GM18867 (cell line): ENCODE measurements at regions not wholly inside any gene's neighbourhood (a gene's known extent, or its start where the extent isn't known, plus 50 kb on each side); places are given as distances from the start of the nearest gene placed in this dataset.
A peak's percentile ranks its signal among the peaks of the same experiment; 100 is the strongest.

Experiments used
- ATAC-seq: cut with Tn5 transposase; IDR thresholded peaks from one replicate; pipeline ENCODE4 v1.9.1; 2021; ENCODE audit warnings: mild to moderate bottlenecking, moderate library complexity; ENCODE audit not compliant: unreplicated experiment

- ATAC-seq: no peak
These were observed 241.9 kb upstream of the SLC14A2 start for GRCh38 chr18:45373286-45373880.

DNA sequence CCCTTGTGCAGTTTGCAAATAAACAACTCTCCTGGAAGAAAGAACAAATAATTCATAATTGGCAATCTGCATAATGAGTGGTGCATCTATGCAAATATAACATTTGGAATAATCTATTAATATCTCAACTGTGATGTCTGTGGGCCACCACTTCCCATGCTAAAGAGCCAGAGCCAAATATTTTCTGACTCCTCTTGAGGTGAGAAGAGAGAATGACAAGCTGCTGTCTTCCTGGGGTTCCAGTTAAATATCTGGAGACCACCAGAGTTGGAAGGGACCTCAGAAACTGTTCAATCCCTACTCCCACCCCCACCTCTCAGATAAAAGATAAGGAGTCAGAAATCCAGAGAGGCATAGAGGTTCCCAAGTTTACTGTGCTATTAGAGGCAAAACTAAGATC, 241.0 kb upstream of the SLC14A2 start:
- ATAC-seq: no peak

- no peak for ATAC-seq
These were observed 240.2 kb upstream of the SLC14A2 start for GRCh38 chr18:45374878-45375630.

- ATAC-seq: no peak
These were observed 239.1 kb upstream of the SLC14A2 start for GRCh38 chr18:45376193-45376592.

- no peak for ATAC-seq
These were observed 237.0 kb upstream of the SLC14A2 start for GRCh38 chr18:45378308-45378707.

GRCh38 chr18:45378933-45379332, 236.3 kb upstream of the SLC14A2 start:
- no peak for ATAC-seq

DNA sequence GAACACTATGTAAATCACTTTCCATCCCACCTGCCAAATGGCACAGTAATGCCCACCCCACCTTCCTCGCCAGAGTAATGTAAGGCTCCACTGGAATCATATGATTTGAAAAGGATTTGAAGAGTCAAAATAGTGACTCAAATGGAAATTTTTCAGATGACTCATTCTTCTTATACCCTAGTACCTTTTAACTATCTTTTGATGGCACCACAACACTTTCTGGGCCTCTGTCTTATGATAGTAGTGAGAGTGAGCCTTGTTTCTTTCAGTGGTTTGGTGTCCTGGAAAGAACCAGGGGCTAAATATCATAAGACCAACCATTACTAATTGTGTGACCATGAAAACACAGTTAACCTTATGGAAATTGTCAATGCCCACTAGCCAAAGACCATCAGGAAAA, 235.4 kb upstream of the SLC14A2 start:
- peak; percentile 64 for ATAC-seq

DNA sequence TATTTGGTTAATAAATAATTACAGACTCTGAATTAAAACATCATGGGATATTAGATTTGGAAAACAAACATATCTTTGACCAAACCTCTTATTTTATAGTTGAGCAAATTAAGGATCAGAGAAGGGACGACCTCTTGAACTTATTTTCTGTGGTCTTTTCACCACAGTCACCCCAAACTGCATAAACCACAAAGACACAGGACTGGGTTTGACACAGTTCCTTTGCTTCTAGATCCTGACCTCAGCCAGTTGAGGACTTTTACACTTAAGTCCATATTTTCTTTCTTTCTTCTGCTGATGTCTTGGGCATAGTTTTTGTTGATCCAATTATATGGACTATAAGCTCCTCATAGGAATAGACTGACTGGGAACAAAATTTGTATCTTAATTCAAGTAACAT, 234.0 kb upstream of the SLC14A2 start:
- ATAC-seq: no peak

GRCh38 chr18:45383228-45383627, 232.0 kb upstream of the SLC14A2 start:
- ATAC-seq: no peak

DNA sequence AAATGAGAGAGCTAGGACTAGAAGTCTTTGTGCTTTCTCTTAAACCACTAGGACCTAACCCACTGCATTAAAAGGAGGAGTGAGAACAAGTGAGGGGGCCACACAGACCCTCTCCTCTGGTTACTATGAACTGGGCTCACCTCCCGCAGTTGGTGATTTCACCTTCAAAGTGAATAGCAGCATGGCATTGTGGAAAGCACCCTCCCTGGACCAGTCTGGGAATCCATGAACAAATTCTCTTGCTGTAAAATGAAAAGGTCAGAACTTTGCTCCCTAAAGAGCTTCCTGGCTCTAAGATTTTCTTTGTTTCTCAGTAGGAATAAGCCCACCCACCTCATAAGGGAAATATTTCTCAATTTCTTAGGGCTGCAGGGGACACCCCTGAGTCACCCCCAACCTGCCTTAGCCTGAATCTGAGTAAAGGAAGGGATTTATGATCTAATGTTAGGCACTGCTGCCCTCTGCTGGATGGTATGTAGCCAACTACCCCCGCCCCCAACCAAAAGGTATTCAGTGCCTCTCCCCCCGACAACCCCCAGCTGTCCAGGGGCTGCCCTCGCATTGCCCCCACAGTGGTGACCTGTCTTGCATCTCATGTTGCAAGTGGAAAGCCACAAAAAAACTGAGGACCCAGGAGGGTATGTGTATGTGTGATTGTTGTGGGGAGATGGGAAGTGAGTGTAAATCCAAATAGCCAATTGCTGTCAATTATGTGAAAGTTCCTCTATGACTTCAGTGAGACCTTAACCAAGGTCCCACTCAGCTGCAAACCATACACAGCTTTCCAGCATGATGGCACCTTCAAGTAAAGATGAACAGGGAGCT, 230.9 kb upstream of the SLC14A2 start:
- ATAC-seq: peak; percentile 60

DNA sequence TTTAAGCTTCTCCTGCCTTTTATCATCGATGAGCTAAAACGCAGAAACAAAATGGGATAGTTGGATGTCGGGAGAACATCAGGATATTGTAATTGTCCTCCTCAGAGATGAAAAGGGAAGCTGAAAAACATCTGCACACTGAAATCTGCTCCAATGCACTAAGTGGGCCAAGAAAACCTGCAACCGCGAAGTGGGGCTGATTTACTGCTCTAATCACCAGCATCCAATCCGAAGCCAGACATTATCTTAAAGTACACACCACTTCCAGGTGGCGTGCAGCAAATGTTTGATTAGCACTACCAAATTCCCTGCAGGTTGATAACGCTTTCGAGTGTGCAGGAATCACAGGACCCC, 230.3 kb upstream of the SLC14A2 start:
- no peak for ATAC-seq

- no peak for ATAC-seq
These were observed 229.1 kb upstream of the SLC14A2 start for GRCh38 chr18:45386041-45386655.

GRCh38 chr18:45387229-45387628, 228.0 kb upstream of the SLC14A2 start:
- no peak for ATAC-seq

DNA sequence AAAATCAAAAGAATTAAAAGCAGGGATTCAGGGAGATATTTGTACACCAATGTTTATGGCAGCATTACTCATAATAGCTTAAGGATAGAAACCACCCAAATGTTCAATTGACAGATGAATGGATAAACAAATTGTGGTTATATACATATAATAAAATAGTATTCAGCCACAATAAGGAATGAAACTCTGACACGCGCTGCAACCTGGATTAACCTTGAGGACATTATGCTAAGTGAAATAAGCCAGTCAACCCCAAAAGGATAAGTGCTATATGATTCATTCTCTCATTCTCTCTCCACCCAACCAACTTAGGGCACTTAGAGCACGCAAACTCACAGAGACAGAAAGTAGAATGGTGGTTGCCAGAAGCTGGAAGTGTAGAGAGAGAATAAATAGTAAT, 216.8 kb upstream of the SLC14A2 start:
- no peak for ATAC-seq

DNA sequence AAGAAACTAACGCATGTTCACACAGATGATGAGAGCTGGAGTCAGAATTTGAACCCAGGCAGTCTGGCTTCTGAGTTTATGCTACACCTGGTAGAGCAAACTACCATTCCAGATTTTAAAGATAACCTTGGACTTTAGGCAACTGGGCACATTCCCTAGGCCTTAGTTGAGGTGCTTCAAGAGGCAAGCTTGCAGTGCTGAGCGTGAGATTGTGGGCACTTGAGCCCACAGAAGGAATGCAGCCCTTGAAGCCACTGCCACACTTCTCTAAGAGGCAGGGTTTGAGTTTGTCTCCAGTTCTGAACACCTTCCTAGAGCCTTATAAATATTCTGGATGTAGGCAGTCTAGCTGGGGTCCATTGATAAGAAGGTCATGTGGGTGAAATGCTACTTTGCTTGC, 216.1 kb upstream of the SLC14A2 start:
- no peak for ATAC-seq

DNA sequence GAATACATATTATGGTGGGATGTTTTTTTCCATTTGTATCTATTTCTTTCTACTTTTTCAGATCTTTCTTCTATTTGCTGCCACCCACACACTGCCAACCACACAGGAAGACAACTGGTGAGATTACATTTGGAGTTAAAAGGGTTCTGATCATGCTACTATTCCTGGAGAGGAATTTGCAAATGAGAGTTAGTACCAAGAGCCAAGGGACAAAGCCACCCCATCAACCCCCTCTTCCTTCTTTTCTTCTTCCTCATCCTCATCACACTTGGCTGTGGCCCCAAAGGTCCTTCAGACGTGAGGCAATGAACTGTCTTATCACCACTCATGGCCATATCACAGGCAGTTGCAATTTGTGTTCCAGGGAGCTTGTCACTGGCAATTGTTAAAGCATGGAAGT, 215.6 kb upstream of the SLC14A2 start:
- ATAC-seq: no peak

DNA sequence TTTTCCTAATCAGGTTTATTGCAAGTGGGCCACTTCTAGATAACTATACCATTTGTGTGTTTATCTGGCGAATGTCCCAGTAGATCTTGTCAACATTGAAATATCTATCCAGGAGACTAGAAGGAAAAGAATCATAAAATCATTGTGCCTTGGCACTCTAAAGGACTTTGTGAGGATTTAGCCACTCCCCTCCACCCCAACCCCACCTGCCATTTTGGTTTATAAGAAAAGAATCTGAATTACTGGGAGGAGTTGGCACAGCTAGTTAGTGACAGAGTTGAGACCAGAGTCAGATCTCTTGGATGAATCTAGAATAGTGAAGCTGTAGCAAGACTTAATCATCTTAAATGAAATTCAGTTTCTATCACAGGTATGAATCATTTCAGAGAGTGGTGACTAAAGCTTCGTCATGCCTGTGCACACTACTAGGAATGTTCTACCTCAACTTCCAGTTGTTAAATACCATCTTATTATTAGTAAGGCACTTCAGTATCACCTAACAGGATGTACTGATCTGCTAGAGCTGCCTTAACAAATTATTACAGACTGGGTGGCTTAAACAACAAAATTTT, 212.7 kb upstream of the SLC14A2 start:
- ATAC-seq: no peak

DNA sequence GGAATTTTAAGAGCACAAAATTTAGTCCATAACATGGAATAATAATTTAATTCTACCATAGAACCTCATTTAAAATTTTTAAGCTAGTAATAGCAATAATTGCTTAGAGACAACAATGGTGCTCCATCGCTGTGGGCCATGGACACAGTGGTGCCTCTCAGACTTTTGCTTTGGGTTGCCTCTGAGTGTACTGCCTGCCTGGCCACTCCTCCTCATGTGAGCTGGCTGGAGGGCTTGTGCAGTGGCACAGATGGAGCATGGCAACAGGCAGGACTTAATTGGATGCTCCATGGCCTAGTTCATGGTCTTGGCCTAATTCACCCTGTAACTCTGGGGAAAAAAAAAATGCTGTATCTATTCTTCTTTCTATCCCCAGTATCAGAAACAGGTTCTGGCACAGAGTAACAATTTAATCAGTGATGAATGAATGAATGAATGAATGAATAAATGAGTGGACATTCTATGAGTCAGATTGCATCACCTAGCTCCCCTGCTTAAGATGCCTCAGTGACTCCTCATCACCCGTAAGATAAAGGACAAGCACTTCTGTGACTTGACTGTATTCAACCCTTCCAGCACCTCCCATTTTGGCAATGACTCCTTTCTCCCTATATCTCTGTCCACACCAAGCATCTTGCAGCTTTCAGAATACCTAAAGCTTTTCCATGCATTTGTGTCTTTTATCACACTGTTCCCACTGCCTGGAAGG, 211.8 kb upstream of the SLC14A2 start:
- no peak for ATAC-seq

- ATAC-seq: no peak
These were observed 207.1 kb upstream of the SLC14A2 start for GRCh38 chr18:45408218-45408617.

GRCh38 chr18:45409971-45410370, 205.3 kb upstream of the SLC14A2 start:
- ATAC-seq: no peak

DNA sequence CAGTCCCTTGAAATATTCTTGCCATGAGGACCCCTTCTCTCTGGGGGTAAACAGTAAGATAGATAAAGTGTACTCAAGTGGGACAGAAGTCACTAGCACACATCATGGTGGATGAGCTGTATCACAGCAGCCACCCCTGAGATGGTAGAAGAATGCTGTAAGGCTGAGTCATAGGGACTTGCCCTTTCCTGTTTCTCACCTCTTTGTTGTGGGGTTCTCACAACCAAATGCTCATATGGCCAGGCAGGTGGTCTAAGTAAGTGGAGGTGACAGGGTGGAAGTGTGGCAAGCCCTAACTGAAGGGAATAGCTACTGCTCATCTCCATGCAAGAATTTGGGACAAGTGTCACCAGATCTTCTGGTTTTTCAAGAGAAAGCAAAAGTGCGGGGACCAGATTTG, 202.7 kb upstream of the SLC14A2 start:
- no peak for ATAC-seq
